RWPE1 (cell line): ENCODE measurements at regions not wholly inside any gene's neighbourhood (a gene's known extent, or its start where the extent isn't known, plus 50 kb on each side); places are given as distances from the start of the nearest gene placed in this dataset.

Source experiments
- CTCF ChIA-PET: fragments of 350-600 bp; sonication (Branson Sonifier 250); formaldehyde crosslinking; extraction: SDS; loops from one replicate; lab custom pipeline; 2021; lab: Yijun Ruan, JAX
- POLR2A ChIA-PET: fragments of 400-600 bp; formaldehyde crosslinking; extraction: SDS; loops from one replicate; lab custom pipeline; 2020; ENCODE audit warnings: antibody characterized with exemption; ENCODE audit not compliant: low non-redundant PET; lab: Yijun Ruan, JAX
- DNase-seq: peaks from one replicate; pipeline ENCODE4 v3.0.0; 2012; ENCODE audit warnings: low spot score
- H3K27ac ChIP-seq: fragments of 450-650 bp; 2 replicates; pipeline ENCODE4 v1.5.1; 2017
- CTCF ChIP-seq: fragments of 450-650 bp; conservative IDR thresholded peaks from 2 replicates; pipeline ENCODE4 v1.5.1; 2017; ENCODE audit warnings: low read depth, mild to moderate bottlenecking

- no peak for DNase-seq
- POLR2A ChIA-PET, result interaction anchor here (0.6 kb wide), 1 partner anchor 34 kb away, joined by 3 read pairs; no protein-coding TSS in a partner anchor
- no peak for TF ChIP-seq CTCF
- CTCF ChIA-PET, result no interaction called here
- H3K27ac ChIP-seq, result no peak overlapping the region
Measured at GRCh38 chr15:31852933-31853799, 177.1 kb upstream of the CHRNA7 start.

- ChIA-PET POLR2A (no interaction called here), CTCF (interaction anchor here (1.1 kb wide), 1 partner anchor 11 kb away, joined by 3 read pairs; no protein-coding TSS in a partner anchor)
- no peak for TF ChIP-seq CTCF
- DNase-seq, result no peak
- no peak overlapping the region for H3K27ac ChIP-seq
Measured at GRCh38 chr15:31856581-31856980, 173.7 kb upstream of the CHRNA7 start.

- H3K27ac ChIP-seq, result no peak overlapping the region
- ChIA-PET CTCF (interaction anchor here (1.1 kb wide), 1 partner anchor 11 kb away, joined by 3 read pairs; no protein-coding TSS in a partner anchor), POLR2A (no interaction called here)
- DNase-seq, result no peak
- TF ChIP-seq CTCF, result no peak
Measured at GRCh38 chr15:31857194-31857593, 173.1 kb upstream of the CHRNA7 start.

GRCh38 chr15:31858026-31858425 lies 172.3 kb upstream of the CHRNA7 start:
- no peak overlapping the region for H3K27ac ChIP-seq
- no peak for TF ChIP-seq CTCF
- CTCF ChIA-PET, result no interaction called here
- POLR2A ChIA-PET, result no interaction called here
- DNase-seq, result no peak

- no peak overlapping the region for H3K27ac ChIP-seq
- DNase-seq, result no peak
- POLR2A ChIA-PET, result no interaction called here
- no peak for TF ChIP-seq CTCF
- CTCF ChIA-PET, result interaction anchor here (0.6 to 0.7 kb wide), 2 partner anchors 197 to 1020 kb away, joined by 3 to 4 read pairs; no protein-coding TSS in a partner anchor
Measured at GRCh38 chr15:31866248-31866647, 164.1 kb upstream of the CHRNA7 start.

- no peak overlapping the region for H3K27ac ChIP-seq
- CTCF ChIA-PET, result interaction anchor here (0.6 to 1.0 kb wide), 3 partner anchors 10 to 1364 kb away, joined by 3 read pairs; no protein-coding TSS in a partner anchor
- peak; percentile 48 for DNase-seq
- POLR2A ChIA-PET, result no interaction called here
- peak; percentile 85 for TF ChIP-seq CTCF
Measured at GRCh38 chr15:31867536-31868442, 162.5 kb upstream of the CHRNA7 start.
